ENCODE measurements at regions not wholly inside any gene's neighbourhood (a gene's known extent, or its start where the extent isn't known, plus 50 kb on each side); places are given as distances from the start of the nearest gene placed in this dataset.
"Not testable (repeated sequence)": the region's sequence is repeated elsewhere in the genome, so short reads cannot be mapped to it uniquely, and the experiment has no call there.

- intact Hi-C loops (cut with micrococcal nuclease): no loop called here
- DNase-seq (ENCODE audit: unreplicated experiment): no peak
- no peak overlapping the region for H3K27ac Mint-ChIP-seq (ENCODE audit: low read depth, unreplicated experiment)
- POLR2A ChIA-PET: interaction anchor here (0.7 to 1.2 kb wide), 3 partner anchors 20 to 79 kb away, joined by 3 to 5 read pairs (median 4); no protein-coding TSS in a partner anchor
- H3K27me3 Mint-ChIP-seq (ENCODE audit: insufficient read depth, unreplicated experiment): no peaks in the 10 kb centered on the region
- CTCF ChIA-PET: interaction anchor here (0.6 to 1.6 kb wide), 4 partner anchors 16 to 105 kb away, joined by 3 to 5 read pairs (median 3); no protein-coding TSS in a partner anchor
- no peaks in the 10 kb centered on the region for H3K36me3 Mint-ChIP-seq (ENCODE audit: insufficient read depth, unreplicated experiment)
- no peak overlapping the region for H3K4me3 Mint-ChIP-seq (ENCODE audit: unreplicated experiment)
- H3K9me3 Mint-ChIP-seq (ENCODE audit: unreplicated experiment): no peaks in the 10 kb centered on the region
- H3K4me1 Mint-ChIP-seq (ENCODE audit: insufficient read depth, unreplicated experiment): peaks cover 13% of the 10 kb centered on the region
- TF ChIP-seq CTCF (IDR thresholded peaks at IDR 0.05; ENCODE audit: unreplicated experiment): no peak
- no TSS peak for BruUV-seq (replicated peaks)
Observed at GRCh38 chr5:54384356-54384933, 71.1 kb upstream of the HSPB3 start.

GRCh38 chr5:54383941-54384340 lies 71.6 kb upstream of the HSPB3 start:
- CTCF ChIA-PET: interaction anchor here (0.6 to 1.0 kb wide), 3 partner anchors 35 to 106 kb away, joined by 3 to 4 read pairs (median 3); no protein-coding TSS in a partner anchor
- H3K27me3 Mint-ChIP-seq (ENCODE audit: insufficient read depth, unreplicated experiment): no peaks in the 10 kb centered on the region
- H3K27ac Mint-ChIP-seq (ENCODE audit: low read depth, unreplicated experiment): no peak overlapping the region
- intact Hi-C loops (cut with micrococcal nuclease): no loop called here
- POLR2A ChIA-PET: interaction anchor here (1.2 kb wide), 2 partner anchors 20 to 74 kb away, joined by 5 read pairs; partner anchors contain the start of gene ARL15
- H3K4me1 Mint-ChIP-seq (ENCODE audit: insufficient read depth, unreplicated experiment): peaks cover 13% of the 10 kb centered on the region
- peaks cover 5% of the 10 kb centered on the region for H3K9me3 Mint-ChIP-seq (ENCODE audit: unreplicated experiment)
- no peak for TF ChIP-seq CTCF (IDR thresholded peaks at IDR 0.05; ENCODE audit: unreplicated experiment)
- no peak for DNase-seq (ENCODE audit: unreplicated experiment)
- no peak overlapping the region for H3K4me3 Mint-ChIP-seq (ENCODE audit: unreplicated experiment)
- no peaks in the 10 kb centered on the region for H3K36me3 Mint-ChIP-seq (ENCODE audit: insufficient read depth, unreplicated experiment)
- BruUV-seq (replicated peaks): no TSS peak

- BruUV-seq (replicated peaks): no TSS peak
- Mint-ChIP-seq H3K27ac (ENCODE audit: low read depth, unreplicated experiment) (no peak overlapping the region), H3K4me3 (ENCODE audit: unreplicated experiment) (no peak overlapping the region), H3K4me1 (ENCODE audit: insufficient read depth, unreplicated experiment) (peaks cover 12% of the 10 kb centered on the region), H3K9me3 (ENCODE audit: unreplicated experiment) (peaks cover 8% of the 10 kb centered on the region), H3K36me3 (ENCODE audit: insufficient read depth, unreplicated experiment) (no peaks in the 10 kb centered on the region), H3K27me3 (ENCODE audit: insufficient read depth, unreplicated experiment) (no peaks in the 10 kb centered on the region)
- POLR2A ChIA-PET: interaction anchor here (1.2 kb wide), 2 partner anchors 21 to 73 kb away, joined by 5 read pairs; partner anchors contain the start of gene ARL15
- CTCF ChIA-PET: interaction anchor here (1.0 kb wide), 1 partner anchor 107 kb away, joined by 4 read pairs; no protein-coding TSS in a partner anchor
- intact Hi-C loops (cut with micrococcal nuclease): no loop called here
- no peak for TF ChIP-seq CTCF (IDR thresholded peaks at IDR 0.05; ENCODE audit: unreplicated experiment)
- DNase-seq (ENCODE audit: unreplicated experiment): peak; percentile 27
Observed at GRCh38 chr5:54383225-54383901, 72.1 kb upstream of the HSPB3 start.

- DNase-seq (ENCODE audit: unreplicated experiment); POLR2A ChIA-PET; CTCF ChIA-PET; H3K9me3 Mint-ChIP-seq (ENCODE audit: unreplicated experiment); H3K27me3 Mint-ChIP-seq (ENCODE audit: insufficient read depth, unreplicated experiment); H3K4me3 Mint-ChIP-seq (ENCODE audit: unreplicated experiment); H3K27ac Mint-ChIP-seq (ENCODE audit: low read depth, unreplicated experiment); H3K4me1 Mint-ChIP-seq (ENCODE audit: insufficient read depth, unreplicated experiment); intact Hi-C loops (cut with micrococcal nuclease); BruUV-seq (replicated peaks); H3K36me3 Mint-ChIP-seq (ENCODE audit: insufficient read depth, unreplicated experiment): not testable (repeated sequence)
Observed at GRCh38 chr5:54381319-54381718, 70.9 kb upstream of the ARL15 start.

Measured in MCF 10A (cell line).